ENCODE measurements at regions not wholly inside any gene's neighbourhood (a gene's known extent, or its start where the extent isn't known, plus 50 kb on each side); places are given as distances from the start of the nearest gene placed in this dataset.

- WGBS, 2 experiments (ENCODE audit: extremely low coverage in 1 of 2, insufficient coverage in 1 of 2, insufficient read length in 1 of 2, insufficient replicate concordance in 2 of 2, low coverage in 1 of 2, low lambda C conversion rate in 2 of 2, missing lambda C conversion rate in 1 of 2), result 97% methylated on average over 5 of the region's 5 CpGs; no CpG with 5 or more reads in 1 of the 2 experiments
- H3K79me1 ChIP-seq (ENCODE audit: low read depth, low read length), result no peaks in the 10 kb centered on the region
- no peak for FAIRE-seq
These were observed 51.6 kb upstream of the SMAD6 start for GRCh38 chr15:66650433-66650832.

More at GRCh38 chr15:66650433-66650832, 51.6 kb upstream of the SMAD6 start:
- Histone ChIP-seq H3K4me1 (replicated peaks in 1 of 4; ENCODE audit: control insufficient read depth in 3 of 4, insufficient read depth in 4 of 4, low read length in 3 of 4) (peaks cover 2 to 17% (median 8%) of the 10 kb centered on the region in 4 experiments), H3K14ac (ENCODE audit: insufficient read length) (no peak overlapping the region), H2AK5ac (ENCODE audit: low read depth, low read length) (no peak overlapping the region), H3K4me3 (ENCODE audit: extremely low read depth in 1 of 4, insufficient read depth in 2 of 4, low read depth in 3 of 4, low read length in 4 of 4) (no peak overlapping the region), H3K23me2 (ENCODE audit: low read depth, low read length) (peaks cover 2% of the 10 kb centered on the region; the same call in 1 of the 2 replicates), H2BK15ac (ENCODE audit: low read length) (no peak overlapping the region), H2BK5ac (ENCODE audit: low read depth, low read length) (no peak overlapping the region), H4K91ac (replicated peaks; ENCODE audit: insufficient read length, low read length) (no peak overlapping the region), H3K56ac (replicated peaks; ENCODE audit: insufficient read length, low read depth, low read length) (no peak overlapping the region), H4K5ac (ENCODE audit: insufficient read length, low read depth, low read length) (no peak overlapping the region), H3K23ac (ENCODE audit: insufficient read length) (no peak overlapping the region), H3K9me3 (ENCODE audit: insufficient read depth in 2 of 2, low read depth in 1 of 2, low read length in 1 of 2) (no peaks in the 10 kb centered on the region), H3K4me2 (ENCODE audit: insufficient read depth in 1 of 2, low read depth in 2 of 2, low read length in 2 of 2) (no peak overlapping the region), H2BK120ac (replicated peaks; ENCODE audit: low read depth, low read length) (no peak overlapping the region), H4K8ac (ENCODE audit: extremely low read depth, insufficient read depth, low read length) (no peak overlapping the region), H3K79me2 (ENCODE audit: control insufficient read depth in 1 of 2, insufficient read depth in 2 of 2, low read length in 2 of 2) (no peaks in the 10 kb centered on the region), H3K27ac (ENCODE audit: low read depth, low read length) (no peak overlapping the region), H3K27me3 (replicated peaks in 1 of 4; ENCODE audit: control insufficient read depth in 3 of 4, extremely low read depth in 1 of 4, insufficient read depth in 3 of 4, low read length in 3 of 4) (no peaks in the 10 kb centered on the region), H3K9ac (replicated peaks in 1 of 4; ENCODE audit: extremely low read depth in 1 of 4, low read depth in 3 of 4, low read length in 3 of 4) (no peak overlapping the region), H3K36me3 (ENCODE audit: control insufficient read depth in 2 of 4, insufficient read depth in 4 of 4, low read length in 3 of 4) (no peaks in the 10 kb centered on the region), H2BK20ac (ENCODE audit: low read length) (no peak overlapping the region), H3K18ac (ENCODE audit: extremely low read depth, low read length) (no peak overlapping the region), H2BK12ac (ENCODE audit: low read depth, low read length) (no peak overlapping the region), H3K4ac (replicated peaks; ENCODE audit: insufficient read length, low read depth, low read length) (no peak overlapping the region), H2AFZ (ENCODE audit: low read length) (no peak overlapping the region), H4K20me1 (replicated peaks in 1 of 2; ENCODE audit: control insufficient read depth in 1 of 2, insufficient read depth in 2 of 2, low read length in 2 of 2) (no peaks in the 10 kb centered on the region)
- ChIA-PET POLR2A (ENCODE audit: partially characterized antibody) (no interaction called here), CTCF (ENCODE audit: partially characterized antibody) (interaction anchor here (1.5 kb wide), 1 partner anchor 54 kb away, joined by 4 read pairs; no protein-coding TSS in a partner anchor)
- no peak for DNase-seq (ENCODE audit: low read depth in 1 of 2, low spot score in 2 of 2)
- TF ChIP-seq ATF2 (IDR thresholded peaks at IDR 0.05; ENCODE audit: low read length), result no peak
